ENCODE measurements at regions not wholly inside any gene's neighbourhood (a gene's known extent, or its start where the extent isn't known, plus 50 kb on each side); places are given as distances from the start of the nearest gene placed in this dataset.

GRCh38 chr10:127805950-127806349 lies 69.0 kb downstream of the FOXI2 start:
- H3K4me3 Mint-ChIP-seq, result no peak overlapping the region
- no peaks in the 10 kb centered on the region for H3K4me1 Mint-ChIP-seq
- H3K36me3 Mint-ChIP-seq (ENCODE audit: low read depth), result no peaks in the 10 kb centered on the region
- CTCF ChIA-PET, result no interaction called here
- peaks cover 12% of the 10 kb centered on the region for H3K27me3 Mint-ChIP-seq
- intact Hi-C loops (cut with micrococcal nuclease), result no loop called here
- DNase-seq (no peak), ATAC-seq (ENCODE audit: low read depth) (no peak)
- TF ChIP-seq CTCF (IDR thresholded peaks at IDR 0.05), result no peak
- POLR2A ChIA-PET, result no interaction called here
- H3K9me3 Mint-ChIP-seq, result no peaks in the 10 kb centered on the region
- no peak overlapping the region for H3K27ac Mint-ChIP-seq

GRCh38 chr10:127812041-127812440 lies 75.1 kb downstream of the FOXI2 start:
- no peak for TF ChIP-seq CTCF (IDR thresholded peaks at IDR 0.05)
- H3K4me3 Mint-ChIP-seq, result no peak overlapping the region
- no peaks in the 10 kb centered on the region for H3K4me1 Mint-ChIP-seq
- ChIA-PET POLR2A (no interaction called here), CTCF (no interaction called here)
- intact Hi-C loops (cut with micrococcal nuclease), result no loop called here
- peaks cover 7% of the 10 kb centered on the region for H3K27me3 Mint-ChIP-seq
- H3K9me3 Mint-ChIP-seq, result no peaks in the 10 kb centered on the region
- no peak overlapping the region for H3K27ac Mint-ChIP-seq
- ATAC-seq (ENCODE audit: low read depth) (no peak), DNase-seq (no peak)
- no peaks in the 10 kb centered on the region for H3K36me3 Mint-ChIP-seq (ENCODE audit: low read depth)

- Mint-ChIP-seq H3K4me3 (no peak overlapping the region), H3K27ac (no peak overlapping the region), H3K36me3 (ENCODE audit: low read depth) (no peaks in the 10 kb centered on the region), H3K4me1 (no peaks in the 10 kb centered on the region), H3K27me3 (peaks cover 5% of the 10 kb centered on the region), H3K9me3 (no peaks in the 10 kb centered on the region)
- DNase-seq, result no peak
- CTCF ChIA-PET, result no interaction called here
- ATAC-seq (ENCODE audit: low read depth), result no peak
- TF ChIP-seq CTCF (IDR thresholded peaks at IDR 0.05), result no peak
- POLR2A ChIA-PET, result no interaction called here
- intact Hi-C loops (cut with micrococcal nuclease), result no loop called here
Measured at GRCh38 chr10:127813290-127813689, 76.3 kb downstream of the FOXI2 start.

- DNase-seq (no peak), ATAC-seq (ENCODE audit: low read depth) (no peak)
- no peak for TF ChIP-seq CTCF (IDR thresholded peaks at IDR 0.05)
- Mint-ChIP-seq H3K27ac (no peak overlapping the region), H3K27me3 (peaks cover 5% of the 10 kb centered on the region), H3K36me3 (ENCODE audit: low read depth) (no peaks in the 10 kb centered on the region), H3K4me3 (no peak overlapping the region), H3K9me3 (no peaks in the 10 kb centered on the region), H3K4me1 (no peaks in the 10 kb centered on the region)
- intact Hi-C loops (cut with micrococcal nuclease), result no loop called here
- ChIA-PET POLR2A (no interaction called here), CTCF (no interaction called here)
Measured at GRCh38 chr10:127815147-127815546, 77.6 kb downstream of the CLRN3 start.

- no peak for ATAC-seq (ENCODE audit: low read depth)
- CTCF ChIA-PET, result no interaction called here
- intact Hi-C loops (cut with micrococcal nuclease), result no loop called here
- no peak for TF ChIP-seq CTCF (IDR thresholded peaks at IDR 0.05)
- H3K9me3 Mint-ChIP-seq, result peaks cover 6% of the 10 kb centered on the region
- no peak overlapping the region for H3K27ac Mint-ChIP-seq
- H3K4me1 Mint-ChIP-seq, result no peaks in the 10 kb centered on the region
- no peak overlapping the region for H3K4me3 Mint-ChIP-seq
- POLR2A ChIA-PET, result no interaction called here
- H3K36me3 Mint-ChIP-seq (ENCODE audit: low read depth), result no peaks in the 10 kb centered on the region
- DNase-seq, result no peak
- H3K27me3 Mint-ChIP-seq, result peaks cover 4% of the 10 kb centered on the region
Measured at GRCh38 chr10:127824826-127825225, 67.9 kb downstream of the CLRN3 start.

Data from activated B cell treated with CpG ODN at 0.5 μM for 24 hours (primary cell).